ENCODE measurements at regions not wholly inside any gene's neighbourhood (a gene's known extent, or its start where the extent isn't known, plus 50 kb on each side); places are given as distances from the start of the nearest gene placed in this dataset.

DNA sequence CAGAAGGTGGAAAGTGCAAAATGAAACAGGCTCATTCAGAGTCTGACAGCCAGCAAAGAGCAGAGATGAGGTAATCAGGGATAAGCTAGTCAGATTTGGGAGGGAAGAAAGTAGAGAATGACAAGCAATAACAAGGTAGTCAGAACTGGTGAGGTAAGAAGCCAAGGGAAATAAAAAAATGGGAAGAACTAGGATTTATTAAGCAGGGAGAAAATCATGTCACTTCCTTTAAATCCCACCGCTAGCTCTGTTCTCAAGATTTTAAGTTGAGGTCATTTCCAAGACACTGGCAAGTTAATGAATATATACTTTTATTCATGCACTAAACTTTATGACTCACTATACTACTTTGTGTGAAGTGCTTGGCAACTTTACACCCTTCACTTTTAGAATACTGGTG lies 1106.8 kb downstream of the IGSF11 start:
- intact Hi-C loops (cut with micrococcal nuclease) (no loop called here), in situ Hi-C loops (cut with MboI) (no loop called here)
- no peak for ATAC-seq
- H3K36me3 ChIP-seq (ENCODE audit: control insufficient read depth, insufficient read depth, low read length), result no peaks in the 10 kb centered on the region
- no peak overlapping the region for H2AFZ ChIP-seq (ENCODE audit: low read depth, low read length)
- DNase-seq (ENCODE audit: extremely low read depth in 1 of 4, low spot score in 3 of 4), result no peak
- no peak for FAIRE-seq
- no peaks in the 10 kb centered on the region for H3K9me1 ChIP-seq (ENCODE audit: control insufficient read depth, insufficient read depth, low read length)
- no peaks in the 10 kb centered on the region for H3K9me3 ChIP-seq (replicated peaks; ENCODE audit: control insufficient read depth, insufficient read depth, low read depth, low read length)
- no peak overlapping the region for H3K4me3 ChIP-seq
- TF ChIP-seq, protein P1, sequence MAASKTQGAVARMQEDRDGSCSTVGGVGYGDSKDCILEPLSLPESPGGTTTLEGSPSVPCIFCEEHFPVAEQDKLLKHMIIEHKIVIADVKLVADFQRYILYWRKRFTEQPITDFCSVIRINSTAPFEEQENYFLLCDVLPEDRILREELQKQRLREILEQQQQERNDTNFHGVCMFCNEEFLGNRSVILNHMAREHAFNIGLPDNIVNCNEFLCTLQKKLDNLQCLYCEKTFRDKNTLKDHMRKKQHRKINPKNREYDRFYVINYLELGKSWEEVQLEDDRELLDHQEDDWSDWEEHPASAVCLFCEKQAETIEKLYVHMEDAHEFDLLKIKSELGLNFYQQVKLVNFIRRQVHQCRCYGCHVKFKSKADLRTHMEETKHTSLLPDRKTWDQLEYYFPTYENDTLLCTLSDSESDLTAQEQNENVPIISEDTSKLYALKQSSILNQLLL (CRISPR knock-in tag; IDR thresholded peaks at IDR 0.05; ENCODE audit: borderline replicate concordance), result no peak
- TF ChIP-seq, protein P2, sequence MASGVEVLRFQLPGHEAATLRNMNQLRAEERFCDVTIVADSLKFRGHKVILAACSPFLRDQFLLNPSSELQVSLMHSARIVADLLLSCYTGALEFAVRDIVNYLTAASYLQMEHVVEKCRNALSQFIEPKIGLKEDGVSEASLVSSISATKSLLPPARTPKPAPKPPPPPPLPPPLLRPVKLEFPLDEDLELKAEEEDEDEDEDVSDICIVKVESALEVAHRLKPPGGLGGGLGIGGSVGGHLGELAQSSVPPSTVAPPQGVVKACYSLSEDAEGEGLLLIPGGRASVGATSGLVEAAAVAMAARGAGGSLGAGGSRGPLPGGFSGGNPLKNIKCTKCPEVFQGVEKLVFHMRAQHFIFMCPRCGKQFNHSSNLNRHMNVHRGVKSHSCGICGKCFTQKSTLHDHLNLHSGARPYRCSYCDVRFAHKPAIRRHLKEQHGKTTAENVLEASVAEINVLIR (CRISPR knock-in tag; IDR thresholded peaks at IDR 0.05), result no peak
- TF ChIP-seq, protein P3, sequence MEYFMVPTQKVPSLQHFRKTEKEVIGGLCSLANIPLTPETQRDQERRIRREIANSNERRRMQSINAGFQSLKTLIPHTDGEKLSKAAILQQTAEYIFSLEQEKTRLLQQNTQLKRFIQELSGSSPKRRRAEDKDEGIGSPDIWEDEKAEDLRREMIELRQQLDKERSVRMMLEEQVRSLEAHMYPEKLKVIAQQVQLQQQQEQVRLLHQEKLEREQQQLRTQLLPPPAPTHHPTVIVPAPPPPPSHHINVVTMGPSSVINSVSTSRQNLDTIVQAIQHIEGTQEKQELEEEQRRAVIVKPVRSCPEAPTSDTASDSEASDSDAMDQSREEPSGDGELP (CRISPR knock-in tag; IDR thresholded peaks at IDR 0.05; ENCODE audit: borderline replicate concordance), result no peak
- TF ChIP-seq MECOM (CRISPR knock-in tag; IDR thresholded peaks at IDR 0.05) (no peak), ZNF175 (CRISPR knock-in tag; IDR thresholded peaks at IDR 0.05; ENCODE audit: low read depth) (no peak), STAG1 (CRISPR knock-in tag; IDR thresholded peaks at IDR 0.05; ENCODE audit: borderline replicate concordance) (no peak)
- TF ChIP-seq, protein P4, sequence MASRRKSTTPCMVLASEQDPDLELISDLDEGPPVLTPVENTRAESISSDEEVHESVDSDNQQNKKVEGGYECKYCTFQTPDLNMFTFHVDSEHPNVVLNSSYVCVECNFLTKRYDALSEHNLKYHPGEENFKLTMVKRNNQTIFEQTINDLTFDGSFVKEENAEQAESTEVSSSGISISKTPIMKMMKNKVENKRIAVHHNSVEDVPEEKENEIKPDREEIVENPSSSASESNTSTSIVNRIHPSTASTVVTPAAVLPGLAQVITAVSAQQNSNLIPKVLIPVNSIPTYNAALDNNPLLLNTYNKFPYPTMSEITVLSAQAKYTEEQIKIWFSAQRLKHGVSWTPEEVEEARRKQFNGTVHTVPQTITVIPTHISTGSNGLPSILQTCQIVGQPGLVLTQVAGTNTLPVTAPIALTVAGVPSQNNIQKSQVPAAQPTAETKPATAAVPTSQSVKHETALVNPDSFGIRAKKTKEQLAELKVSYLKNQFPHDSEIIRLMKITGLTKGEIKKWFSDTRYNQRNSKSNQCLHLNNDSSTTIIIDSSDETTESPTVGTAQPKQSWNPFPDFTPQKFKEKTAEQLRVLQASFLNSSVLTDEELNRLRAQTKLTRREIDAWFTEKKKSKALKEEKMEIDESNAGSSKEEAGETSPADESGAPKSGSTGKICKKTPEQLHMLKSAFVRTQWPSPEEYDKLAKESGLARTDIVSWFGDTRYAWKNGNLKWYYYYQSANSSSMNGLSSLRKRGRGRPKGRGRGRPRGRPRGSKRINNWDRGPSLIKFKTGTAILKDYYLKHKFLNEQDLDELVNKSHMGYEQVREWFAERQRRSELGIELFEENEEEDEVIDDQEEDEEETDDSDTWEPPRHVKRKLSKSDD (conservative IDR thresholded peaks at IDR 0.05; ENCODE audit: low read length), result no peak
- TF ChIP-seq, protein P5, sequence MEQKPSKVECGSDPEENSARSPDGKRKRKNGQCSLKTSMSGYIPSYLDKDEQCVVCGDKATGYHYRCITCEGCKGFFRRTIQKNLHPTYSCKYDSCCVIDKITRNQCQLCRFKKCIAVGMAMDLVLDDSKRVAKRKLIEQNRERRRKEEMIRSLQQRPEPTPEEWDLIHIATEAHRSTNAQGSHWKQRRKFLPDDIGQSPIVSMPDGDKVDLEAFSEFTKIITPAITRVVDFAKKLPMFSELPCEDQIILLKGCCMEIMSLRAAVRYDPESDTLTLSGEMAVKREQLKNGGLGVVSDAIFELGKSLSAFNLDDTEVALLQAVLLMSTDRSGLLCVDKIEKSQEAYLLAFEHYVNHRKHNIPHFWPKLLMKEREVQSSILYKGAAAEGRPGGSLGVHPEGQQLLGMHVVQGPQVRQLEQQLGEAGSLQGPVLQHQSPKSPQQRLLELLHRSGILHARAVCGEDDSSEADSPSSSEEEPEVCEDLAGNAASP (IDR thresholded peaks at IDR 0.05), result no peak
- TF ChIP-seq, protein P6, sequence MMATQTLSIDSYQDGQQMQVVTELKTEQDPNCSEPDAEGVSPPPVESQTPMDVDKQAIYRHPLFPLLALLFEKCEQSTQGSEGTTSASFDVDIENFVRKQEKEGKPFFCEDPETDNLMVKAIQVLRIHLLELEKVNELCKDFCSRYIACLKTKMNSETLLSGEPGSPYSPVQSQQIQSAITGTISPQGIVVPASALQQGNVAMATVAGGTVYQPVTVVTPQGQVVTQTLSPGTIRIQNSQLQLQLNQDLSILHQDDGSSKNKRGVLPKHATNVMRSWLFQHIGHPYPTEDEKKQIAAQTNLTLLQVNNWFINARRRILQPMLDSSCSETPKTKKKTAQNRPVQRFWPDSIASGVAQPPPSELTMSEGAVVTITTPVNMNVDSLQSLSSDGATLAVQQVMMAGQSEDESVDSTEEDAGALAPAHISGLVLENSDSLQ (IDR thresholded peaks at IDR 0.05), result no peak
- no peak overlapping the region for H3K9ac ChIP-seq (ENCODE audit: insufficient read depth in 1 of 2, low read depth in 2 of 2, low read length in 2 of 2)
- BruUV-seq (replicated peaks), result no TSS peak
- ChIA-PET CTCF (ENCODE audit: low intra/inter-chr PET ratio) (no interaction called here), POLR2A (no interaction called here)
- no peak overlapping the region for H3K4me2 ChIP-seq (ENCODE audit: insufficient read depth, low read length)
- H4K20me1 ChIP-seq (replicated peaks; ENCODE audit: control insufficient read depth, insufficient read depth, low read length), result no peaks in the 10 kb centered on the region
- no peak overlapping the region for H3K27ac ChIP-seq (ENCODE audit: extremely low read depth, low read depth, low read length)
- no peaks in the 10 kb centered on the region for H3K4me1 ChIP-seq (replicated peaks in 1 of 2; ENCODE audit: control insufficient read depth in 2 of 2, insufficient read depth in 2 of 2, low read length in 2 of 2)
- H3K27me3 ChIP-seq (ENCODE audit: control insufficient read depth in 2 of 2, insufficient read depth in 2 of 2, low read length in 2 of 2), result no peaks in the 10 kb centered on the region
- no peaks in the 10 kb centered on the region for H3K79me2 ChIP-seq (ENCODE audit: control insufficient read depth, insufficient read depth, low read length)
- WGBS (ENCODE audit: insufficient coverage, low coverage, missing lambda C conversion rate), result 0% methylated on average over 1 of the region's 1 CpG

Data from K562 (cell line).